ENCODE measurements at regions not wholly inside any gene's neighbourhood (a gene's known extent, or its start where the extent isn't known, plus 50 kb on each side); places are given as distances from the start of the nearest gene placed in this dataset.
"Not testable (repeated sequence)": the region's sequence is repeated elsewhere in the genome, so short reads cannot be mapped to it uniquely, and the experiment has no call there.

GRCh38 chr2:189231719-189232323 lies 52.3 kb upstream of the COL5A2 start:
- no peak for DNase-seq

- DNase-seq: no peak
Measured at GRCh38 chr2:189232759-189233406, 53.3 kb upstream of the COL5A2 start.

- no peak for DNase-seq
Measured at GRCh38 chr2:189233527-189233926, 54.0 kb upstream of the COL5A2 start.

GRCh38 chr2:189234991-189235390 lies 55.4 kb upstream of the COL5A2 start:
- no peak for DNase-seq

GRCh38 chr2:189236066-189236465 lies 56.5 kb upstream of the COL5A2 start:
- DNase-seq: no peak

- no peak for DNase-seq
Measured at GRCh38 chr2:189238903-189239302, 59.3 kb upstream of the COL5A2 start.

- DNase-seq: not testable (repeated sequence)
Measured at GRCh38 chr2:189243843-189244242, 64.3 kb upstream of the COL5A2 start.

- DNase-seq: no peak
Measured at GRCh38 chr2:189247276-189247675, 67.7 kb upstream of the COL5A2 start.

GRCh38 chr2:189248141-189248540 lies 68.6 kb upstream of the COL5A2 start:
- no peak for DNase-seq

- DNase-seq: no peak
Measured at GRCh38 chr2:189249171-189249570, 69.6 kb upstream of the COL5A2 start.

GRCh38 chr2:189249901-189250300 lies 70.3 kb upstream of the COL5A2 start:
- no peak for DNase-seq

- no peak for DNase-seq
Measured at GRCh38 chr2:189252991-189253675, 73.6 kb upstream of the COL5A2 start.

- no peak for DNase-seq
Measured at GRCh38 chr2:189253836-189254235, 74.3 kb upstream of the COL5A2 start.

- DNase-seq: peak; percentile 92
Measured at GRCh38 chr2:189254268-189254883, 74.8 kb upstream of the COL5A2 start.

- no peak for DNase-seq
Measured at GRCh38 chr2:189255711-189256110, 76.2 kb upstream of the COL5A2 start.

- peak; percentile 45 for DNase-seq
Measured at GRCh38 chr2:189258616-189259365, 79.2 kb upstream of the COL5A2 start.

GRCh38 chr2:189260361-189260814 lies 80.8 kb upstream of the COL5A2 start:
- DNase-seq: no peak

- DNase-seq: peak; percentile 52
Measured at GRCh38 chr2:189261431-189261841, 81.9 kb upstream of the COL5A2 start.

GRCh38 chr2:189261916-189262315 lies 82.4 kb upstream of the COL5A2 start:
- DNase-seq: no peak

- no peak for DNase-seq
Measured at GRCh38 chr2:189265696-189266320, 86.2 kb upstream of the COL5A2 start.

GRCh38 chr2:189267491-189267890 lies 87.9 kb upstream of the COL5A2 start:
- no peak for DNase-seq

- no peak for DNase-seq
Measured at GRCh38 chr2:189267925-189268579, 88.5 kb upstream of the COL5A2 start.

All from femur (tissue), 1 donor.